Left ventricle myocardium inferior (tissue), 1 donor: ENCODE measurements at regions not wholly inside any gene's neighbourhood (a gene's known extent, or its start where the extent isn't known, plus 50 kb on each side); places are given as distances from the start of the nearest gene placed in this dataset.

Source experiments
- DNase-seq: peaks from one replicate; pipeline ENCODE4 v3.0.0-alpha.2; 2020
- H3K27ac ChIP-seq: fragments of 200-600 bp; replicated peaks from 2 replicates; pipeline ENCODE4 v1.8.0; 2021
- H3K27me3 ChIP-seq: fragments of 200-600 bp; 2 replicates; pipeline ENCODE4 v1.8.0; 2021; ENCODE audit warnings: low read depth
- H3K36me3 ChIP-seq: fragments of 200-600 bp; 2 replicates; pipeline ENCODE4 v1.8.0; 2021
- H3K4me1 ChIP-seq: fragments of 200-600 bp; 2 replicates; pipeline ENCODE4 v1.8.0; 2021
- H3K4me3 ChIP-seq: fragments of 200-600 bp; 2 replicates; pipeline ENCODE4 v1.8.0; 2021; ENCODE audit warnings: mild to moderate bottlenecking, moderate library complexity
- H3K9me3 ChIP-seq: fragments of 200-600 bp; replicated peaks from 2 replicates; pipeline ENCODE4 v1.8.0; 2021
- CTCF ChIP-seq: fragments of 200-600 bp; IDR thresholded peaks from 2 replicates; pipeline ENCODE4 v1.8.0; 2021; ENCODE audit warnings: antibody characterized with exemption, mild to moderate bottlenecking, borderline replicate concordance
- intact Hi-C: fragments of 100-400 bp; cut with micrococcal nuclease; formaldehyde crosslinking; loops from one replicate; pipeline ENCODE4 v1.11.0; 2022
- donor health status: DM: no; HTN: yes; CAD: no; lungs with severe emphysema.

GRCh38 chr4:1491328-1492141 is 85.3 kb upstream of the NKX1-1 start:
- Histone ChIP-seq H3K27me3 (peaks cover 92% of the 10 kb centered on the region), H3K36me3 (no peaks in the 10 kb centered on the region)
- intact Hi-C loops = no loop called here

GRCh38 chr4:1490654-1491327 is 84.5 kb upstream of the NKX1-1 start:
- no peak for TF ChIP-seq CTCF
- no peak overlapping the region for H3K4me3 ChIP-seq
- H3K9me3 ChIP-seq = peaks cover 9% of the 10 kb centered on the region
- H3K27me3 ChIP-seq = peaks cover 87% of the 10 kb centered on the region
- no peak for DNase-seq
- H3K27ac ChIP-seq = no peak overlapping the region
- intact Hi-C loops = no loop called here
- no peaks in the 10 kb centered on the region for H3K4me1 ChIP-seq
- no peaks in the 10 kb centered on the region for H3K36me3 ChIP-seq

More at GRCh38 chr4:1491328-1492141, 85.3 kb upstream of the NKX1-1 start:
- no peak overlapping the region for H3K4me3 ChIP-seq
- no peak for TF ChIP-seq CTCF
- peaks cover 2% of the 10 kb centered on the region for H3K9me3 ChIP-seq
- H3K27ac ChIP-seq = no peak overlapping the region
- no peaks in the 10 kb centered on the region for H3K4me1 ChIP-seq
- DNase-seq = no peak

- H3K27me3 ChIP-seq = peaks cover 81% of the 10 kb centered on the region
- no peaks in the 10 kb centered on the region for H3K4me1 ChIP-seq
- peaks cover 16% of the 10 kb centered on the region for H3K9me3 ChIP-seq
- no peak overlapping the region for H3K4me3 ChIP-seq
- no peak for DNase-seq
- TF ChIP-seq CTCF = no peak
- intact Hi-C loops = no loop called here
- H3K36me3 ChIP-seq = no peaks in the 10 kb centered on the region
- H3K27ac ChIP-seq = no peak overlapping the region
Observed at GRCh38 chr4:1490011-1490653, 83.9 kb upstream of the NKX1-1 start.

GRCh38 chr4:1489639-1489995 is 83.4 kb upstream of the NKX1-1 start:
- Histone ChIP-seq H3K27ac (no peak overlapping the region), H3K4me3 (no peak overlapping the region), H3K4me1 (no peaks in the 10 kb centered on the region), H3K27me3 (peaks cover 76% of the 10 kb centered on the region), H3K36me3 (no peaks in the 10 kb centered on the region), H3K9me3 (peaks cover 21% of the 10 kb centered on the region)
- intact Hi-C loops = no loop called here
- TF ChIP-seq CTCF = no peak
- no peak for DNase-seq

GRCh38 chr4:1488831-1489638 is 82.8 kb upstream of the NKX1-1 start:
- no peak for TF ChIP-seq CTCF
- no peak for DNase-seq
- Histone ChIP-seq H3K27ac (no peak overlapping the region), H3K36me3 (no peaks in the 10 kb centered on the region), H3K9me3 (peaks cover 25% of the 10 kb centered on the region), H3K27me3 (peaks cover 71% of the 10 kb centered on the region), H3K4me1 (no peaks in the 10 kb centered on the region), H3K4me3 (no peak overlapping the region)
- intact Hi-C loops = no loop called here
